Activated naive CD4-positive, alpha-beta T cell treated with anti-CD3 and anti-CD28 coated beads, Interleukin-2, amount 50 U/mL, for 16 hours (primary cell): ENCODE measurements at regions not wholly inside any gene's neighbourhood (a gene's known extent, or its start where the extent isn't known, plus 50 kb on each side); places are given as distances from the start of the nearest gene placed in this dataset.
A peak's percentile ranks its signal among the peaks of the same experiment; 100 is the strongest.

Experiments
- DNase-seq: peaks from one replicate; pipeline ENCODE4 v3.0.0-alpha.2; 2020

GRCh38 chr4:152156442-152156841 is 379.4 kb downstream of the FBXW7 start:
- no peak for DNase-seq

- DNase-seq: no peak
Observed at GRCh38 chr4:152155070-152155469, 380.8 kb downstream of the FBXW7 start.

- DNase-seq: no peak
Observed at GRCh38 chr4:152154433-152154832, 381.5 kb downstream of the FBXW7 start.

- DNase-seq: no peak
Observed at GRCh38 chr4:152153476-152154270, 382.2 kb downstream of the FBXW7 start.

- DNase-seq: no peak
Observed at GRCh38 chr4:152150214-152150613, 385.7 kb downstream of the FBXW7 start.

- DNase-seq: no peak
Observed at GRCh38 chr4:152149745-152150144, 386.1 kb downstream of the FBXW7 start.

GRCh38 chr4:152148057-152148456 is 387.2 kb upstream of the GATB start:
- DNase-seq: no peak

- no peak for DNase-seq
Observed at GRCh38 chr4:152146244-152146643, 385.4 kb upstream of the GATB start.

- no peak for DNase-seq
Observed at GRCh38 chr4:152143806-152144205, 383.0 kb upstream of the GATB start.

GRCh38 chr4:152138451-152138850 is 377.6 kb upstream of the GATB start:
- DNase-seq: no peak

- DNase-seq: no peak
Observed at GRCh38 chr4:152132776-152133175, 372.0 kb upstream of the GATB start.

GRCh38 chr4:152128356-152128755 is 367.5 kb upstream of the GATB start:
- no peak for DNase-seq

- DNase-seq: no peak
Observed at GRCh38 chr4:152126238-152126637, 365.4 kb upstream of the GATB start.

GRCh38 chr4:152118819-152119553 is 358.2 kb upstream of the GATB start:
- no peak for DNase-seq

GRCh38 chr4:152117933-152118507 is 357.2 kb upstream of the GATB start:
- no peak for DNase-seq

- no peak for DNase-seq
Observed at GRCh38 chr4:152117520-152117919, 356.7 kb upstream of the GATB start.

- no peak for DNase-seq
Observed at GRCh38 chr4:152117054-152117453, 356.2 kb upstream of the GATB start.

- DNase-seq: peak; percentile 52
Observed at GRCh38 chr4:152115794-152116193, 355.0 kb upstream of the GATB start.

- DNase-seq: no peak
Observed at GRCh38 chr4:152115118-152115517, 354.3 kb upstream of the GATB start.

GRCh38 chr4:152114562-152114961 is 353.8 kb upstream of the GATB start:
- no peak for DNase-seq

GRCh38 chr4:152112887-152113286 is 352.1 kb upstream of the GATB start:
- no peak for DNase-seq

- DNase-seq: no peak
Observed at GRCh38 chr4:152112190-152112589, 351.4 kb upstream of the GATB start.

GRCh38 chr4:152110780-152111179 is 350.0 kb upstream of the GATB start:
- no peak for DNase-seq
